ENCODE measurements at regions not wholly inside any gene's neighbourhood (a gene's known extent, or its start where the extent isn't known, plus 50 kb on each side); places are given as distances from the start of the nearest gene placed in this dataset.

DNA sequence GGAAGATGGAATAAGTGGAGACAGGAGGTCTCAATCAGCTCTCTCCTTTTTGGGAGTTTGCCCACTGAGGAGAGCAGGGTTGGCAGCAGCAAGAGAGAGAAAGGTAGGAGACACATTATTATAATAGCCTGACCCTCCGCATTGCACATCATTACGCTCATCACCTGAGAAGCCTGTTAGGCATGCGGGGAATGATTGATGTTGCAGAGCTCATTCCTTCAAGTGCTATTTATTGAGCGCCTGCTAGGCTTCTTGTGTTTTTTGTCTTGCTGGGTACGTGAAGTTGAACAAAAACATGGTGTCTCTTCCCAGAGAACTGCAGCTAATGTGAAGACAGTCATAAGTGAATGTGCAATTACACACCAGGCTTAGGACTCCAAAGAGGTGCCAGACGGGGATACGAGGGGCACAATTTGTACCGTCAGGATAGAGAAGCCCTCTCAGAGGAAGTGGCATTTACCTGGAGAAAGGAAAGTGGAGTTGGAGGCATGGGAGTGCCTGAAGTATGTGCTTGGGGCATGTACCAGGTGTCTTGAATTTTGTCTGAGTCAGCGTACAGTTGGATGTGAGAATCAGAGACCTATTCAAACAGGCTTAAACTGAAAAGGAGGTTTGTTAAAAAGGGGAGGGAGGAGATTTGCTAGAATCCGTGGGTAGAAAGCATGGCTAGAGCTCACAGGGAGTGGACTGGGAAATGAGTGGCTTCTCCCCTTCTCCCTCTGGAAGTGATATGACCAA lies 90.2 kb upstream of the SOD3 start:
- Histone ChIP-seq H4K20me1 (ENCODE audit: control insufficient read depth, extremely low read depth, insufficient read depth, low read length) (no peaks in the 10 kb centered on the region), H3K4me1 (ENCODE audit: control insufficient read depth, extremely low read depth, insufficient read depth, low read length) (no peaks in the 10 kb centered on the region), H2AFZ (ENCODE audit: low read length) (no peak overlapping the region), H3K79me2 (ENCODE audit: control insufficient read depth, insufficient read depth, low read length) (no peaks in the 10 kb centered on the region), H3K9ac (ENCODE audit: insufficient read depth, low read length) (no peak overlapping the region), H3K4me3 (replicated peaks in 1 of 4; ENCODE audit: control extremely low read depth in 1 of 4, insufficient read depth in 1 of 4, low read depth in 3 of 4, low read length in 4 of 4) (no peak overlapping the region), H3K4me2 (ENCODE audit: extremely low read depth, insufficient read depth, low read length) (no peak overlapping the region), H3K9me3 (ENCODE audit: control insufficient read depth, insufficient read depth, low read depth, low read length) (no peaks in the 10 kb centered on the region), H3K27me3 (ENCODE audit: control insufficient read depth, insufficient read depth, low read length) (peaks cover 4% of the 10 kb centered on the region), H3K27ac (ENCODE audit: insufficient read depth, low read length) (no peak overlapping the region), H3K36me3 (ENCODE audit: control insufficient read depth, insufficient read depth, low read length) (no peaks in the 10 kb centered on the region)
- DNase-seq (ENCODE audit: low read depth in 2 of 2): no peak
- TF ChIP-seq EZH2 (IDR thresholded peaks at IDR 0.05; ENCODE audit: low read length, missing control alignments) (no peak), CTCF (conservative IDR thresholded peaks at IDR 0.05 in 1 of 2, IDR thresholded peaks at IDR 0.05 in 1 of 2; ENCODE audit: low read depth in 1 of 2, low read length in 2 of 2) (no peak)

DNA sequence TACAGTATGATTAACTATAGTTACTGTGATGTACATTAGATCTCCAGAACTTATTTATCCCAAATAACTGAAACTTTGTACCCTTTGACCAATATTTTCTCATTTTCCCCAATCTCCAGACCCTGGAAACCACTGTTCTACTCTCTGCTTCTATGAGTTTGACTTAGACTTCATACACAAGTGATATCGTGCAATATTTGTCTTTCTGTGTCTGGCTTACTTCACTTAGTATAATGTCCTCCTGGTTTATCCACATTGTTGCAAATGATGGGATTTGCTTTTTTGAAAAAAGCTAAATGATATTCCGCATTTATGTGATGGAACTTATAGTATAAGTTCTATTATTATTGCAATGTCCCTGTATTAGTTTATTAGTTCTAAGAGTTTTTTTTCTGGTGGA lies 81.8 kb upstream of the SOD3 start:
- H3K27ac ChIP-seq (ENCODE audit: insufficient read depth, low read length): no peak overlapping the region
- no peaks in the 10 kb centered on the region for H3K36me3 ChIP-seq (ENCODE audit: control insufficient read depth, insufficient read depth, low read length)
- no peaks in the 10 kb centered on the region for H3K79me2 ChIP-seq (ENCODE audit: control insufficient read depth, insufficient read depth, low read length)
- H3K4me1 ChIP-seq (ENCODE audit: control insufficient read depth, extremely low read depth, insufficient read depth, low read length): no peaks in the 10 kb centered on the region
- H3K4me2 ChIP-seq (ENCODE audit: extremely low read depth, insufficient read depth, low read length): no peak overlapping the region
- no peak overlapping the region for H3K9ac ChIP-seq (ENCODE audit: insufficient read depth, low read length)
- no peak overlapping the region for H2AFZ ChIP-seq (ENCODE audit: low read length)
- DNase-seq (ENCODE audit: low read depth in 2 of 2): no peak
- no peak overlapping the region for H3K4me3 ChIP-seq (replicated peaks in 1 of 4; ENCODE audit: control extremely low read depth in 1 of 4, insufficient read depth in 1 of 4, low read depth in 3 of 4, low read length in 4 of 4)
- H3K9me3 ChIP-seq (ENCODE audit: control insufficient read depth, insufficient read depth, low read depth, low read length): no peaks in the 10 kb centered on the region
- TF ChIP-seq CTCF (conservative IDR thresholded peaks at IDR 0.05 in 1 of 2, IDR thresholded peaks at IDR 0.05 in 1 of 2; ENCODE audit: low read depth in 1 of 2, low read length in 2 of 2): no peak
- TF ChIP-seq EZH2 (IDR thresholded peaks at IDR 0.05; ENCODE audit: low read length, missing control alignments): no peak
- H4K20me1 ChIP-seq (ENCODE audit: control insufficient read depth, extremely low read depth, insufficient read depth, low read length): no peaks in the 10 kb centered on the region
- H3K27me3 ChIP-seq (ENCODE audit: control insufficient read depth, insufficient read depth, low read length): no peaks in the 10 kb centered on the region

DNA sequence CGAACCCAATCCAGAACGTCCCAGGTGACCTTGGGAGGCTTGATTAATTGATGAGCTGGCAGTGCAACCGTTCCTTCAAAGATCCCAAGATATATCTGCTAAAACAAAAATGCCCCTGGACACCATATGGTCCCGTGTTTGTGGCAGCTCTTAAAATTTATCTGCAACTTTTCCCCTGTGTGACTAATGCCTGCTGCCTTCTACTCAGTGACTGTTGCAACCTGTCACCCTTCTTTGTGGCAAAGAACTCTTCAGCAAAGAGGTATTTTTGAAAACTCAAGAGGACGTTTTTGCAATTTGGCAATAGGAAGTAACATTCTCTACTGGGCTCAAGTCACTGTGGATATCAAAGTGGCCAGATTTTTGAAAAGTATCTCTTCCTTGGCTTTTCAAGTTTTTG lies 75.8 kb upstream of the SOD3 start:
- no peaks in the 10 kb centered on the region for H3K79me2 ChIP-seq (ENCODE audit: control insufficient read depth, insufficient read depth, low read length)
- H3K4me3 ChIP-seq (replicated peaks in 1 of 4; ENCODE audit: control extremely low read depth in 1 of 4, insufficient read depth in 1 of 4, low read depth in 3 of 4, low read length in 4 of 4): no peak overlapping the region
- no peak overlapping the region for H2AFZ ChIP-seq (ENCODE audit: low read length)
- H3K27ac ChIP-seq (ENCODE audit: insufficient read depth, low read length): no peak overlapping the region
- H3K9ac ChIP-seq (ENCODE audit: insufficient read depth, low read length): no peak overlapping the region
- H3K27me3 ChIP-seq (ENCODE audit: control insufficient read depth, insufficient read depth, low read length): peaks cover 5% of the 10 kb centered on the region
- H3K4me2 ChIP-seq (ENCODE audit: extremely low read depth, insufficient read depth, low read length): no peak overlapping the region
- H3K9me3 ChIP-seq (ENCODE audit: control insufficient read depth, insufficient read depth, low read depth, low read length): no peaks in the 10 kb centered on the region
- no peak for DNase-seq (ENCODE audit: low read depth in 2 of 2)
- H3K4me1 ChIP-seq (ENCODE audit: control insufficient read depth, extremely low read depth, insufficient read depth, low read length): no peaks in the 10 kb centered on the region
- TF ChIP-seq CTCF (conservative IDR thresholded peaks at IDR 0.05 in 1 of 2, IDR thresholded peaks at IDR 0.05 in 1 of 2; ENCODE audit: low read depth in 1 of 2, low read length in 2 of 2) (no peak), EZH2 (IDR thresholded peaks at IDR 0.05; ENCODE audit: low read length, missing control alignments) (no peak)
- H4K20me1 ChIP-seq (ENCODE audit: control insufficient read depth, extremely low read depth, insufficient read depth, low read length): no peaks in the 10 kb centered on the region
- no peaks in the 10 kb centered on the region for H3K36me3 ChIP-seq (ENCODE audit: control insufficient read depth, insufficient read depth, low read length)
